HEK293 (cell line): ENCODE measurements at regions not wholly inside any gene's neighbourhood (a gene's known extent, or its start where the extent isn't known, plus 50 kb on each side); places are given as distances from the start of the nearest gene placed in this dataset.

Experiments
- EGR2 ChIP-seq: fragments of 450-650 bp; formaldehyde crosslinking; IDR thresholded peaks from 2 replicates; pipeline ENCODE4 v1.5.1; 2016; ENCODE audit warnings: low read depth, missing biosample characterization, missing genetic modification characterization
- GLI2 ChIP-seq: fragments of 450-650 bp; formaldehyde crosslinking; IDR thresholded peaks from 2 replicates; pipeline ENCODE4; 2017; ENCODE audit warnings: missing biosample characterization, missing genetic modification characterization, low read depth, borderline replicate concordance
- REST ChIP-seq: fragments of 450-650 bp; formaldehyde crosslinking; IDR thresholded peaks from 2 replicates; pipeline ENCODE4 v1.5.1; 2016; ENCODE audit warnings: missing biosample characterization, missing genetic modification characterization
- SCRT1 ChIP-seq: fragments of 450-650 bp; formaldehyde crosslinking; IDR thresholded peaks from 2 replicates; pipeline ENCODE4 v1.5.1; 2016; ENCODE audit warnings: missing biosample characterization, missing genetic modification characterization, borderline replicate concordance
- SP7 ChIP-seq: fragments of 450-650 bp; formaldehyde crosslinking; IDR thresholded peaks from 2 replicates; pipeline ENCODE4 v1.5.1; 2016; ENCODE audit warnings: missing biosample characterization, missing genetic modification characterization
- ZNF138 ChIP-seq: fragments of 450-650 bp; formaldehyde crosslinking; IDR thresholded peaks from 2 replicates; pipeline ENCODE4 v1.5.1; 2016; ENCODE audit warnings: missing biosample characterization, missing genetic modification characterization, borderline replicate concordance
- ZNF24 ChIP-seq: fragments of 450-650 bp; formaldehyde crosslinking; IDR thresholded peaks from 2 replicates; pipeline ENCODE4 v1.5.1; 2016; ENCODE audit warnings: missing biosample characterization, missing genetic modification characterization
- ZNF324 ChIP-seq: fragments of 450-650 bp; formaldehyde crosslinking; IDR thresholded peaks from 2 replicates; pipeline ENCODE4 v1.5.1; 2016; ENCODE audit warnings: missing biosample characterization, missing genetic modification characterization
- ZNF37A ChIP-seq: fragments of 450-650 bp; IDR thresholded peaks from 2 replicates; pipeline ENCODE4 v1.5.1; 2018; ENCODE audit warnings: missing biosample characterization, missing genetic modification characterization
- ZNF391 ChIP-seq: fragments of 450-650 bp; formaldehyde crosslinking; IDR thresholded peaks from 2 replicates; pipeline ENCODE4 v1.5.1; 2016; ENCODE audit warnings: low read depth, missing biosample characterization, missing genetic modification characterization, borderline replicate concordance
- ZNF398 ChIP-seq: fragments of 450-650 bp; formaldehyde crosslinking; IDR thresholded peaks from 2 replicates; pipeline ENCODE4 v1.5.1; 2017; ENCODE audit warnings: missing biosample characterization, missing genetic modification characterization
- ZNF423 ChIP-seq: fragments of 450-650 bp; formaldehyde crosslinking; IDR thresholded peaks from 2 replicates; pipeline ENCODE4 v1.5.1; 2016; ENCODE audit warnings: missing biosample characterization, missing genetic modification characterization
- ZNF580 ChIP-seq: fragments of 450-650 bp; formaldehyde crosslinking; IDR thresholded peaks from 2 replicates; pipeline ENCODE4 v1.5.1; 2016; ENCODE audit warnings: missing biosample characterization, missing genetic modification characterization
- ZNF585B ChIP-seq: fragments of 450-650 bp; formaldehyde crosslinking; IDR thresholded peaks from 2 replicates; pipeline ENCODE4 v1.5.1; 2016; ENCODE audit warnings: missing biosample characterization, missing genetic modification characterization
- ZNF621 ChIP-seq: fragments of 450-650 bp; formaldehyde crosslinking; IDR thresholded peaks from 2 replicates; pipeline ENCODE4 v1.5.1; 2017; ENCODE audit warnings: missing biosample characterization, missing genetic modification characterization
- ZNF639 ChIP-seq: fragments of 450-650 bp; formaldehyde crosslinking; IDR thresholded peaks from 2 replicates; pipeline ENCODE4 v1.5.1; 2016; ENCODE audit warnings: missing biosample characterization, missing genetic modification characterization
- ZNF704 ChIP-seq: fragments of 450-650 bp; formaldehyde crosslinking; IDR thresholded peaks from 2 replicates; pipeline ENCODE4 v1.5.1; 2016; ENCODE audit warnings: missing biosample characterization, missing genetic modification characterization
- TF ChIP-seq, protein P1 (sequence below): fragments of 450-650 bp; formaldehyde crosslinking; IDR thresholded peaks from 2 replicates; pipeline ENCODE4 v1.5.0; 2017; ENCODE audit warnings: missing biosample characterization, missing genetic modification characterization, borderline replicate concordance
- TF ChIP-seq, protein P2 (sequence below): fragments of 450-650 bp; formaldehyde crosslinking; IDR thresholded peaks from 2 replicates; pipeline ENCODE4 v1.5.1; 2017; ENCODE audit warnings: missing biosample characterization, mild to moderate bottlenecking, missing genetic modification characterization, moderate library complexity

DNA sequence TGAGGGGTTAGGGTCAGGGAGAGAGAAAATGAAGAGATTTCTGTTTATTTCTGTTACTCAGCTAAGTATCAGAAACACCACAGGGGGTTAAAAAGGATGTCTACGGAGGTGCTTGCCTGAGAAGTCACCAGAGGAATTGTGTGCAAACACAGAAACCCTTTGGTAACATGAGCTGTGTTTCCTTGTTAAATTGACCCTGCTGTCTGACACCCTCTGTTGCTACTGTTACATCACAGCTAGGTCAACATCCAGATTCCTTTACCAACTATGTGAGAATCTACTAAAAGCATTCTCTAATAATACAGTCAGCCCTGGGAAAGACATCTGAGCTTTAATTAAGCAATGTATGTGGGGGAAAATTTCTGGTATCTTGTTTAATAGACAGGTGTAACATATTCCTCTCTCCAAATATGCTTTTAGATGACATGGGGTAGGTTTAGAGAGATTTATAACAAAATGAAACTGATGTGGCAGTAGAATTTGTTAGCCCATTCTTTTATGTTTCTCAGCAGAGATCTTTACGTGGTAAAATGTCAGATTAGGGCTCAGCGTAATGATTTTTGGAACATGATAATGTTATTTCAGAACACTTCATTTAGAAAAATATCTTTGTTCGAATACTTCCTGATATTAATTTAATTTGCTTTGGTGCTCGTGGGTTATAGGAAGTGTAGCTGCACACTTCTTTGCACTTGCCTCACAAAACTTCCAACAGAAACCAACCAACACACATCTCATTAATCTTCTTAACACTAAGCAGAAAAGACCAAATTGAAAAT lies 168.0 kb upstream of the AHR start (continued):
- peak; percentile 85 for TF ChIP-seq ZNF24 (tag by site-specific recombination)
- 0 out of 2 replicates have a peak, but pooled peaks have one; percentile 41 for TF ChIP-seq ZNF580 (tag by site-specific recombination)
- no peak for TF ChIP-seq EGR2 (tag by site-specific recombination)
- no peak for TF ChIP-seq REST (tag by site-specific recombination)
- no peak for TF ChIP-seq ZNF704
- TF ChIP-seq, protein P1, sequence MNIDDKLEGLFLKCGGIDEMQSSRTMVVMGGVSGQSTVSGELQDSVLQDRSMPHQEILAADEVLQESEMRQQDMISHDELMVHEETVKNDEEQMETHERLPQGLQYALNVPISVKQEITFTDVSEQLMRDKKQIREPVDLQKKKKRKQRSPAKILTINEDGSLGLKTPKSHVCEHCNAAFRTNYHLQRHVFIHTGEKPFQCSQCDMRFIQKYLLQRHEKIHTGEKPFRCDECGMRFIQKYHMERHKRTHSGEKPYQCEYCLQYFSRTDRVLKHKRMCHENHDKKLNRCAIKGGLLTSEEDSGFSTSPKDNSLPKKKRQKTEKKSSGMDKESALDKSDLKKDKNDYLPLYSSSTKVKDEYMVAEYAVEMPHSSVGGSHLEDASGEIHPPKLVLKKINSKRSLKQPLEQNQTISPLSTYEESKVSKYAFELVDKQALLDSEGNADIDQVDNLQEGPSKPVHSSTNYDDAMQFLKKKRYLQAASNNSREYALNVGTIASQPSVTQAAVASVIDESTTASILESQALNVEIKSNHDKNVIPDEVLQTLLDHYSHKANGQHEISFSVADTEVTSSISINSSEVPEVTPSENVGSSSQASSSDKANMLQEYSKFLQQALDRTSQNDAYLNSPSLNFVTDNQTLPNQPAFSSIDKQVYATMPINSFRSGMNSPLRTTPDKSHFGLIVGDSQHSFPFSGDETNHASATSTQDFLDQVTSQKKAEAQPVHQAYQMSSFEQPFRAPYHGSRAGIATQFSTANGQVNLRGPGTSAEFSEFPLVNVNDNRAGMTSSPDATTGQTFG, result no peak
- TF ChIP-seq ZNF398 (tag by site-specific recombination), result peak; percentile 23; the same call in 1 of the 2 replicates
- TF ChIP-seq SCRT1 (tag by site-specific recombination), result 0 out of 2 replicates have a peak, but pooled peaks have one; percentile 15
- peak; percentile 87 for TF ChIP-seq SP7 (tag by site-specific recombination)
- TF ChIP-seq, protein P2, sequence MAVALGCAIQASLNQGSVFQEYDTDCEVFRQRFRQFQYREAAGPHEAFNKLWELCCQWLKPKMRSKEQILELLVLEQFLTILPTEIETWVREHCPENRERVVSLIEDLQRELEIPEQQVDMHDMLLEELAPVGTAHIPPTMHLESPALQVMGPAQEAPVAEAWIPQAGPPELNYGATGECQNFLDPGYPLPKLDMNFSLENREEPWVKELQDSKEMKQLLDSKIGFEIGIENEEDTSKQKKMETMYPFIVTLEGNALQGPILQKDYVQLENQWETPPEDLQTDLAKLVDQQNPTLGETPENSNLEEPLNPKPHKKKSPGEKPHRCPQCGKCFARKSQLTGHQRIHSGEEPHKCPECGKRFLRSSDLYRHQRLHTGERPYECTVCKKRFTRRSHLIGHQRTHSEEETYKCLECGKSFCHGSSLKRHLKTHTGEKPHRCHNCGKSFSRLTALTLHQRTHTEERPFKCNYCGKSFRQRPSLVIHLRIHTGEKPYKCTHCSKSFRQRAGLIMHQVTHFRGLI (tag by site-specific recombination), result no peak
- peak; percentile 51; the same call in 1 of the 2 replicates for TF ChIP-seq ZNF639
- TF ChIP-seq ZNF138 (tag by site-specific recombination), result no peak
- TF ChIP-seq ZNF324 (tag by site-specific recombination), result 0 out of 2 replicates have a peak, but pooled peaks have one; percentile 29
- TF ChIP-seq ZNF621 (tag by site-specific recombination), result no peak
- TF ChIP-seq GLI2 (tag by site-specific recombination), result 0 out of 2 replicates have a peak, but pooled peaks have one; percentile 16
- TF ChIP-seq ZNF585B, result no peak
- TF ChIP-seq ZNF423 (tag by site-specific recombination), result no peak
- TF ChIP-seq ZNF37A (tag by site-specific recombination), result no peak
- TF ChIP-seq ZNF391 (tag by site-specific recombination), result no peak
